Stimulated activated CD8-positive, alpha-beta memory T cell treated with anti-CD3 and anti-CD28 coated beads, Interleukin-7, amount 100 ng/mL, for 24 hours (primary cell): ENCODE measurements at regions not wholly inside any gene's neighbourhood (a gene's known extent, or its start where the extent isn't known, plus 50 kb on each side); places are given as distances from the start of the nearest gene placed in this dataset.
"Not testable (repeated sequence)": the region's sequence is repeated elsewhere in the genome, so short reads cannot be mapped to it uniquely, and the experiment has no call there.

Experiments used
- DNase-seq: peaks from one replicate; pipeline ENCODE4 v3.0.0-alpha.2; 2020; ENCODE audit warnings: low read depth

DNA sequence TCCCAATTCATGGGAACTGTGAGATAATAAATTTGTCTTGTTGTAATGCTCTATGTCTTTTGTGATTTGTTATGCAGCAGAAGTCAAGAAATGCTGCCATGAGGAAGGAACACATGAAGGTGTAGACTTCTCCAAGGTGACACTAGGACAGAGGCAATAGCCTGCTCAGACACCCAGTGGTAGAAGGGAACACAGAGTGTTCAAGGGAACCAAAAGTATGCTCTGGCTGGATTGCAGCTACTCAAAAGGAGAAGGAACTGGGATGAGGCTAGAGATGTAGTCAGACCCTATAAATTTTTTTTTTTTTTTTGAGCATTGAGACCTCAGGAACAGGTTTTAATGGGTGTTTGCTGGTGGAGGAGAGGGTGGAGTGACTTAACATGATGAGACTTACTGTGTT is 232.5 kb downstream of the PARP8 start:
- no peak for DNase-seq

DNA sequence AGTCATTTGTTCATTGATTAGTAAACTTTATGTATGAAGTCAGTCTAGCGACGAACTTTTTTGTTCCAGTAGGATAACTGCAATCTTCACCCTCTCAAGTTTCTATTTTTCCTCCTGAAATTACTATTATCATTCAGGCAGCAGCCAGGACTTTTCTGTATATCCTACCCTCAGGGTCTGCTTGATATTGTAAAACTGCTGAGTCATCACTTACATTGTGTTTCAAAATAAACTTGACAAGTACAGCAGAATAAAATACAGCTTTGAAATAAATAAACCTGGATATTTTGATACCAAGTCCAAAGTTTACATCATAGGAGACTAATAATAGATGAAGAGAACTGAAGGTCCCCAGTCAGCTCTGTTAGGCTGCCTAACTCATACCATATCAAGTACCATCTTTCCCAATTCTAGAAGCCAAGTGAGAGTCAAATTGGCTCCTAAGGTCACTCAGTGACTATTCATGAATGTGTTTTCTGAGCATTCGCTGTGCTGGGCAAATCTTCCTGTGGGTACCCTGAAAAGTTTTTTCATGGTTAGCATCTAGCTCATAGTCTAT is 234.6 kb downstream of the PARP8 start:
- no peak for DNase-seq

DNA sequence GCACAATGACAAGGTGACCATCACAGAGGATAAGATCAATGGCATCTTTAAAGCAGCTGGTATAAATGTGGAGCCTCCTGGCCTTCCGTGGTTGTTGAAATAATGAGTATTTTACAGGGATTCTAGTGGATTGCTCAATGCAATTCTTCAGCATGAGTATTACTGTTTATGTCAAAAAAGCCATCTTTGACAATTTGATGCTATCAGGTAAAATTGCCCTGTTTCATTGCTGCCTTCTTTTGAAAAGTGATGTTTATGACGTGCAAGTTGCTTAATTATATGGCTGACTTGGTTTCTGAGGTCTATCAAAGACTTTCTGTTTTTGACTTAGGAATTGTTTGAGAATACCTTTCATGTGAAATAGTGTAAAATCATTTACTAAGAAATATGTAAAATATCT is 237.2 kb downstream of the PARP8 start:
- no peak for DNase-seq

DNA sequence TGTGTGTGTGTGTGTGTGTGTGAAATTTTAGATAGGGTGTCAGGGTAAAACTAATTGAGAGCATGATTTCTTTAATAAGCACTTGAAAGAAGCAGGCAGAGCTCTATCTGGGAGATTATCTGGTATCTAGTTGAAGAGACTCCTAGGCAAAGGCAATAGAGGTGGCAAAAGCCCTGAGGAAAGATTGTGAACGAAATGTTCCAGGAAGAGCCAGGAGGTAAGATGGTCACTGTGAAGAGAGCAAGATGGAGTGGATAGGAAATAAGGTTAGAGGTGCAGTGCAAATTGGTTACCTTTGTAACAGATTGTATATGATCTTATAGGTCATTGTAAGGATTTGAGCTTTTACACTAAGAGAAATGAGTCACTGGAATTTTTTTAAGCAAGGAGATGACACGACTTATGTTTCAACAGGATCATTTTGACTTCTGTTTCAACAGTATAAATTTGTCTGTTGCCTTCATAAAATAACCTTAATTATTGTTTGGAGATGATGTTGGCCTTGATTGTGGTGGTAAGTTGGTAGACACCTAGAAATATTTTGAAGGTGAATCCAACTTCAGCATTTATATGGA is 239.6 kb downstream of the PARP8 start:
- DNase-seq: no peak

DNA sequence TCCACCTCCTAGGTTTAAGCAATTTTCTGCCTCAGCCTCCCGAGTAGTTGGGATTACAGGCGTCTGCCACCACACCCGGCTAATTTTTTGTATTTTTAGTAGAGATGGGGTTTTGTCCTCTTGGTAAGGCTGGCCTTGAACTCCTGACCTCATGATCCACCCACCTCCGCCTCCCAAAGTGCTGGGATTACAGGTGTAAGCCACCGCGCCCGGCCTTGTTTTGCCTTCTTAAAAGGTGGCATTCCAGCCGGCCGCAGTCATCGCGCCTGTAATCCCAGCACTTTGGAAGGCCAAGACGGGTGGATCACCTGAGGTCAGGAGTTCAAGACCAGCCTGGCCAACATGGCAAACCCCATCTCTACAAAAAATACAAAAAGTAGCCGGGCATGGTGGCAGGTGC is 253.7 kb downstream of the PARP8 start:
- not testable (repeated sequence) for DNase-seq

DNA sequence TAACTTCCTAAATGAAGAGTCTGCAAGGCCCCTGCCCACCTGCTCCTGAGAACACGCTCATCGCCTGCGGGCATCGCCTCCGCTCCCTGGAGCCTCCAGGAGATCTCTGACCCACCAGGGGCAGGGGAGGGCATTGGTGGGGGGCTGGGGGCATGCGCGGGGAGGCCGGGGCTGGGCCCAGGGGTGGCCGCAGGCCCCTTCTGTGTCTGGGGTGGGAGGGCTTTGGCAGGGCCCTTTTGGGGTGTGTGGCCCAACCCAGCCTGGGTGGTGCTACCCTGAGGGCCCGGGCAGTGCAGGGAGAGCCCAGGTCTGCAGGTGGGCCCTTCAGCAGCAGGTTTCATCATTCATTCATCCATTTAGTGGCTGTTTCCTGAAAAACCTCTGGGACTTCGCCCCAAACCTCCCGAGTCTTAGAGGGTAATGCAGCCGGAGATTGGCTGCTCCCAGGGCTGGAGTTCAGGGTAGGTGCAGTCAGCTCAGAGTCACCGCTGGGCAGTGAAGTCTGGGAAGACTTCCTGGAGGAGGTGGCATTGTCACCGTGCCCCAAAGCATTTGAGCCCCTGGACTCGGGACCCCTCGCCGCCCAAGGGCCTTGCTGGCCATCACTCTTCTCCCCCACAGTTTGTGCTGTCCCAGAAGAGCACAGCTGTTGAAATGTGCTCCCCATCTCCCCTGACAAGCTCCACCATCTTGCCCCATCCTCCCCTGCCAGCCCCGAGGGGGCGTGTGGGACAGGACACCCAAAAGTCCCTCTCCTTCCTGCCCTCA is 255.1 kb downstream of the PARP8 start:
- DNase-seq: no peak

DNA sequence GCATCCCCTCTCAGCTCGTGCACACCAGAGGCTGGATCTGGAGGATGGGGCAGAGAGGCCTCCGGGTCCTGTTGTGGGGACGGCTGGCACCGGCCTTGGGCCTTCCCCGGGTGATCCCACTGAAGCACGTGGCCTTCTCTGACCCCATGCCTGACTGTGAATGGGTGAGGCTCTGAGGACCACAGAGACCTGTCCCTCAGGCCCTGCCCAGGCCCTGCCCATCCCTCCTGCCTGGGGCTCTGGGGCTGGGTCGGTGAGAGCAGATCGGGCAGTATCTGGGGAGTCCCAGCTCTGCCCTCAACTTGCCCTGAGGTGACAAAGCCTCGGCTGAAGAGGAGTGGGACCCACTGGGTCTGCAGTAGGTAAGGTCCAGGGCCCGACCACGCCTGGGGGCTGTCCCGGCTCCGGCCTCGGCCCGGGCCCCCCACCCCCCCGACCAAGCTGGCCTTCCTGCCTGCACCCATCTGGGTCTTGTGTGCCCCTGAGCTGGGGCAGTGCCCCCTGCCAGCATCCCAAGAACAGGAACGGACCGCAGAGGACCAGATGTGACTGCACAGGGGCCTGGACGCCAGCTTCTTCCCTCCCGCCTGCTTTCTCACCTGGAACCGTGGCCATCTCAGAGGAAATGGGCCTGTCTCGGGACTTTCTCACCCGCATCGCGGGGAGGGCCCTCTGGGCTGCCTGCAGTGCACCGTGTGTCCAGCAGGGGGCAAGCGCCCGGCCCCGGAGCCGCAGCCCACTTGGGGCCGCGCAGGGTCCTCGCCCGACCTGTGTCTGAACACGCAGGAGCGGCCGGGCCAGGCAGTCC is 255.9 kb downstream of the PARP8 start:
- not testable (repeated sequence) for DNase-seq

DNA sequence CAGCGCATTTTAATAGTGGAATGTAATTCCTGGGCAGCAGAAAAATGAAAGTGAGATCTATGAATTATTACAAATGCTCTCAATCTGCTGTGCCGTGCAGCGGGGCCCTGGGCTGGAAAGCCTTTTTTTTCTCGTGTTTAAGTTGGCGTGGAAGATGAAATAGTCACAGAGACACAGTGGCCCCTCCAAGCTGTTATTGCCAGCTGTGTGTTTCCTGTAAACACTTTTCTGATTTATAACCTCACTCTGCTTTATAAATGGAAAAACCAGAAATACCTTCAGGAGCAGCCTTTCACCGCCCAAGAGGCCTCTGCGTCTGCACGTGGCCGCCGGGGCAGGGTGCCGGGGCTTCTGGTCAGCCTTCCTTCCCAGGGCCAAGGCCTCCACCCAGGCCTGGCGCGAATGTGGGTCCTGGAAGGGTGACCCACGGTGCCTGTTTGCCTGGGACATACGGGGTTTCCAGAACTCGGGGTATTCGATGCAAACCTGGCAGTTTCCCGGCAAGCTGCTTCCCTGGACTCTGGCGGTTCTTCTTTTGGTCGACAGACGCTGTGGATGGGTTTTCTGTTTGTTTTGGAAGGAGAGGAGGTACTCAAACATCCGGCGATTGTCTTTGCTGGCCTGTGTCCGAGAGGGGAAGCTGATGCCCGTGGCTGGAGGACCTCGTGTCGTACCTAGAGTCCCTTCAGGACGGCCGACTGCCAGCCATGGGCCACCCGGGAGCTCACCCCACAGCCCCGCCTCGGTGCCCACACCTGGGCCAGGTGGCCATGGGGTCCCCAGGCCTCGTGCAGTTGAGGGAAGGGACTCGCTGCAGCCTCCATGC is 256.7 kb downstream of the PARP8 start:
- no peak for DNase-seq

DNA sequence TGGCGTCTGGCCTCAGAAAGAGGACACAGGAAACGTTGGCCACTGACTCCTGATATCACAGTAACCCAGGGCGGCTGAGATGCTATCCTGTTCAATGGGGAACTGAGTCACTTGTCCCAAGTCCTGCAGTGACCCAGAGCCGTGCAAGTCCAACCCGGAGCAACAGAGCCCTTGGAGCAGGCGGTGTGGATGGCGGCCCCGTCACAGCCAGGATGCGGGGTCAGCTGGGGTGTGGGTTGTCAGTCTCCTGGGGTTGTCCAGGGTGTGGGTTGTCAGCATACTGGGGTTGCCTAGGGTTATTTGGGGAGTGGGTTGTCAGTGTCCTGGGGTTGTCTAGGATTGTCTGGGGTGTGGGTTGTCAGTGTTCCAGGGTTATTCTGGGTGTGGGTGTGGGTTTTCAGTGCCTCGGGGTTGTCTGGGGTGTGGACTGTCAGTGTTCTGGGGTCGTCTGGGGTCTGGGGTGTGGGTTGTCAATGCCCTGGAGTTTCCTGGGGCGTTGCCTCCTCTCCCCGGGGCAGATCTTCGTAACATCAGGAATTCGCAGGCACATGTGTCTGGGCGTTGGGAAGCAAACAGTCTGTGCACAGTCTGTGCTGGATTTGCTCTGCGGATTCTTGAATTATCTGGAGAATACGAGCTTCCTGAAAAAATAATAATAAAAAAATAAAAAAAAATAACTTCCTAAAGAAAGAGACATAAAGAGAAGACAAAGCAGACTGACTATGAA is 257.5 kb downstream of the PARP8 start:
- DNase-seq: no peak

DNA sequence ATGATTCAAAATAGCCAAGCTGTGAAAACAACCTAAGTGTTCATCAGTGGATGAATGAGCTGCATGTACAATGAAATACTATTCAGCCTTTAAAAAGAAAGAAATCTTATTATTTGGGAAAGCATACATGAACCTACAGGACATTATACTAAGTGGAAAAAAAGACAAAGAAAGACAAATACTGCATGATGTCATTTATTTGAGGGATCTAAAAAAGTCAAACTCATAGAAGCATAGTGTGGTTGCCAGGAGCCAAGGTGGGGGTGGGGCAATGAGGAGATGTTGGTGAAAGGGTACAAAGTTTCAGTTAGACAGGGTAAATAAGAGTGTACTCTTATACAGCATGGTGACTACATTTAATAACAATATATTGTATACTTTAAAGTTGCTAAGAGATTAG is 261.5 kb downstream of the PARP8 start:
- no peak for DNase-seq

DNA sequence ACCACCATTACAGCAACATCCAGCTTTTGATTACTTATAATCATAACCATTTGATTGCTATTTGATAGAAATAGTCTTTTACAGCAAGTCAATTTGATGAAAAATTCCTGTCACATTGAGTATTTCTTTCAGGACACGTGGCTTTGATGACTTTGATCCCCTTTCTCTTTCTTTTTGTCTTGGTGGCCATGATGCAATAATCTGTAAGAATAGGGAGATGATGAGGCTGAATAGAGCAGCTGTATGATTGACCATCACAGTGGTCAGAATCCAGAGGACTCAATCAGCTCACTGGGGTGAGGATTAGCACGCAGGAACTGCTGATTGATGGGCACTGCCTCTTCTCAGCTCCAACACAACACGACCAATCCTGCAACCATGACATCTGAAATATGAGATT is 262.7 kb downstream of the PARP8 start:
- DNase-seq: no peak

DNA sequence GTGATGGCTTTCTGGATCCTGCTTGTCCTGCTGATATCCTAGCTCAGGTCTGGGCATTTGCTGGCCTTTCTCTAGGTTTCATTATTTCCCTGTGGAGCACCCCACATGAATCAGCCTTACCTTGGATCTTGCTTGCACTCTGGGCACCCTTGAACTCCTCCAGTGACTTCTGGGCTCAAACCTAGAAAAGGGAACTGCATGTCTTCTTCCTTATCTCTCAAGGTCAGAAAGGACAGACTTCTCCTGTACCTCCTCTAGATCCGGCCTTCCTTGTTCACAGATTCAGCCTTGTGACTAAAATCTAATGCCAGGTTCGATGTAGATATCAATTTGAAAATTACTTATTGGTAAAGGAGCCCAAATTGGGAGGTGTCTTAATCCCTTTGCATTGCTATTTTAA is 267.9 kb downstream of the PARP8 start:
- no peak for DNase-seq

DNA sequence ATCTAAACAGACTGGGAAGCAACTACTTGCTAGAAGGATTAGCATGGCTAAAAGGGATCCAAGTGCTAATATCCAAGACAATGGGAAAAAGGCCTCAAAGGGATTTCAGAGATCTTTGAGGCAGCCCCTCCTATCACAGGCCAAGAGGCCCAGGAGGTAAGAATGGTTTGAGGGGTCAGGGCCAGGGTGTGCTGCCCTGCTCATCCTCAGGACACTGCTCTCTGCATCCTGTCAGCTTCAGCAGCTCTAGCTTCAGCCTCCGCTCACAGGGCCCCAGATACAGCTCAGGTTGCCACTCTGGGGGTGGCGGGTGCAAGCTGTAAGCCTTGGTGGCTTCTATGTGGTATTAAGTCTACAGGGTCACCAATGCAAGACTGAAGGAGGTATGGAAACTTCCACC is 278.7 kb downstream of the PARP8 start:
- no peak for DNase-seq

DNA sequence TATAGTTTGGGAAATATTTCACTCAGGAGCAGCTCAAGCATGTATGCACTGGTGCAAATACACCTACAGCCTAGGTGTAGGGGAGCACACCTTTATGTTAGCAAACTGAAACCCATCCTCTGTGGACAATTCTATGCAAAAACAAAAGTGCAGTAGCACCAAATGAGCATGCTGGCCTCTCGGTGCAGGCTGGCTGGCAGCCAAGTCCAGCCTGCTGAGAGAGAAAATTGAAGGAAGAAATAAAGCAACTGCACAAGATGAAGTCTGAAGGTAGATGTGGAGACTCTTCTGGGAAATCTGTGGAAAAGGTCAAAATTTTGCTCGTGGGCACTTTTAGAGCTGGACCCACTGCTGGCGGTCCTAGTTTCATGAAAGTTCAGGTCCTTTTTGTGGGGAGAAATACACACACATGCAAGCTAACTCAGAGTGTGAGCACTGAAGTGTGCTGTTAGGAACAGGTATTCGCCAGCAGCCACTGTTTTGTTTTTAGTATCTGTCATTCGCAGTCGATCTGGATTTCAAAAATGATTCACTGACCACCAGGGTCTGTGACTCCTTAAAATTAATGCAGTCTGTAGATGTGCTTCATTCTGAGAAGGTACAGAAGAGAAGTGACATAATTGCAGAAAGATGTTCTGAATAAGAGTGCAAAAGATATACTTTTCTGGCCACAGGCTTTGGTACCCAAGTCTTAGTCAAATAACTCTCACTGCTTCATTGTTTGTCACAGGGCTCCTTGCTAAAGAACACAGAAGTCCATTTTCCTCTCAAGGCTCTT is 281.7 kb downstream of the PARP8 start:
- DNase-seq: no peak

DNA sequence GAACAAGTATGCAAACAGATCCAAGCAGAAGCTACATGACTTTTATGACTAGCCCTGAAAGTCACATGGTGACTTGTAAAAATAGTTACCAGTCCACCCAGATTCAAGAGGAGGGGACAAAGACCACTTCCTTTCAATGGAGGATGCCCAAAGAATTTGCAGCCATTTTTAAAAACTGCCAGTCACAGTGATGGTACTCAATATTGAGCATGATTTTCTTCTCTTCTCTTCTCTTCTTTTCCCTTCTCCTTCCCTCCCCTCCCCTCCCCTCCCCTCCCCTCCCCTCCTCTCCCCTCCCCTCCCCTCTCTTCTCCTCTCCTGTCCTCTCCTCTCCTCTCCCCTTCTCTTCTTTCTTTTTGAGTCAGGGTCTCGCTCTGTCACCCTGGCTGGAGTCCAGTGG is 286.9 kb downstream of the PARP8 start:
- DNase-seq: no peak

DNA sequence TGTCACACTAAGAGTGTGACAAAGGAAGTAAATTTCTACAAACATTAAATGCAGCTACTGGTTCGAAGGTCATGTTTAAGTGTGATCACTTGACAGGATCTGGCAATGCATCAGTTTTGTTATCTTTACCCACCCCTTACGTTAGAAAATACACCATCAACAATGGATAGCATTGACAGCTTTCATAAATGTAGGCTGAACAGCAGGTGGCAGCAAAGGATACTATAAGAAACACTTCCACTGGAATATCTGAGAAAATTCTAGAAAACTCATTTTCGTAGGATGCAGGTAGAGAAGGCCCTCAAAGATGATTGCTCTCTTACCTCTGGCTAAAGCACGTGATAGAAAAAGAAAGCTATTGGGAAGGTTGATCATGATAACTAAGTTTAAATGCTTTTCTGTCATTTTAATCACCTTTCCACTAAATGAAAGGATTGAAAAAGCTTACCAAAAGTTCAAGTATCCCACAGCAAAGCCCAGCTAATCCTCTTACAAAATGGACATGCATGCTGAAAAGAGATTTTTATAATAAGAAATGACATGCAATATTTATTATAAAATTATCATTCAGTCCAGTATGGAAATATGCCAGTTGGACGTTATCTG is 292.5 kb downstream of the PARP8 start:
- DNase-seq: no peak

DNA sequence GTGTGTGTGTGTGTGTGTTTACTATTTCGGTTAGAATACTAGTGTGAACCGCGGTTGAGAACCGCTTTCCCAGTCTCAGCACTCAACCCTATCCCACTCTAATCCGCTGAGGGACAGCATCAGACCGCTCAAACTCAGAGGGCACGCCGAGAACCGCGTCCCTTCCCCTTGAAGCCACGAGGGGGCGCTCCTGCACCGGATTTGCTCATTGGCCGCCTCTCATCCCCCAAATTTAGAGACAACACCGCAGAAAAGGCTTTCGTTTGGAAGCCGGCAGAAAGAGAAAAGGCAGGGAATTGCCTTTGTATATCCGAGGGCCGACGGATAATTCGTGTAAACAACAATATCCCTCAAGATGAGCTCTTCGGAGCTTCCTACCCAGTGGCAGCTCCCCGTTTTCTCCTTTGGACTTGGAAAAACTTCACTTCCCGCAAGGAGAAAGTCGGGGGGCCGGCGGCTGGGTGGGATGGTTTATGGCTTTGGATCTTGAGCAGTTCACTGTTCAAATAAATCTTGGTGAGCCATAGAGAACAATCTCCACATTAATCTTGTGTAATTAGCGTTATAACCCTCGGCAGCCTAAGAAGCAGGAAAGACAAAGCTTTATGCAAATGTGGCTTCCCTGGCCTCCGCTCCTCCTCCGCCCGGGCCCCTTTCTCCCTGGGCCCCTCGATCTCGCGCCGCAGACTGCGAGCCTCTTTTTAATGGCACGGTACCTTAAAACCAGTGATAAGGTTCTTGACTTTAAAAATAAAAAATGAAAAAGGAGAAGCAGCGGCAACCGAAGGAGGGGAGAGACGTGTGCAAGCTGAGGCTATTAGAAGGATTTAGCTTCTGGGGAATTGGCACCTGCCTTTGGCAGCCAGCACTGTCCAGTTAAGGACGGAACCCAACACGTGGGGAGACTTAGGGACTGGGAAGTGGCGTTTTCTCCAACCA is 296.8 kb downstream of the PARP8 start:
- DNase-seq: peak; percentile 44

DNA sequence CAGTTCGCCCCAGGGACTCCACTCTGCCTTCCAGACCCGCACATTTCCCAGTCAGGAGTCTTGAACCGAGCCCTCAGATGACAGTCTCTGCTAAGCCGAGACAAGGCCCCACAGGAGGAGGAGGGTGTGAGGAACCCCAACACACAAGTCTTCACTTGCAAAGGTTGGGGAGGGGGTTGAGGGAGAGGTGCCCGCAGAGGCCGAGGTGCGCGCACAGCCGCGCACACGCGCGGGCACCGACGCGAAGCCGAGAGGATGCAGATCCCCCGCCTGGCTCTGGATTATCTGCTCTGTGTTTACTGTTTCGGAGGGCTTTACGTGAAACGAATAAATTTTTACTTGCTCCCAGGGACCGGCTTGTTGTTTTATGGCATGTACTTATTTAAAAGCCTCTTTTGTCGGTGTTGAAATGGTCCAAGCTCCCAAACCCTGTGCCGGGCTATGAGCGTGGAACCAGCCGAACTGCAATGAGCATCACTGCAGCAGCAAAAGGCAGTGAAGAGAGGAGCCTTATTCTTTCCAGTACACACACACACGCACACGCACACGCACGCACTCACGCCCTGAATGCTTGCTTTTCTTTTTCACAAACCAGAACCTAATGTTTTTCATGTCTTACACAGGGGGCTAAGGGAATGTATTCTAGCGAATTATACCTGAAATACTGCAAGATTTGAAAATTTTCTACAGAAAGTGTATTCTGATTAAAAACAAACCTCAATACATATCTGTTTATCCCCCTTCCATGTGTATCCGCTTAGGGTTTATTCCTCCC is 297.7 kb downstream of the PARP8 start:
- DNase-seq: no peak
